ENCODE measurements at regions not wholly inside any gene's neighbourhood (a gene's known extent, or its start where the extent isn't known, plus 50 kb on each side); places are given as distances from the start of the nearest gene placed in this dataset.

DNA sequence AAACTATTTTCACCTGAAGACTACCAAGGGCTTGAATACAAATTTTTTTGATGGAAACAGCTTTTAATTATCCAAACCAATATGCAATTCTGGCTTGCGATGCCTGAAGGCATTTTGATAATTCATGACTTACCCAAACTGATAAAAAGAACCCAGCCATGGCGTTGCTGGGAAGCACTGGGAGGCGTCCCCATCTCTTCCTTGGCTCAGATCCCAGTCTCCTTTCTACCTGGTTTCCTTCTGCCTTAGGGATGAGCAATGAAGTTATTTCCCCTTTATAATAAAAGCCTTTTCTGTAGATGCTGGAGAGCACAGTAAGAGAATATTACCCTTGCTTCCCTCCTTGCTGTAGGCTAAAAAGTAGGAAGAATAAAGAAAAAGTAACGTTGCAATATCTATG lies 129.1 kb upstream of the ANK3 start:
- ATAC-seq, result no peak
- DNase-seq, result no peak

DNA sequence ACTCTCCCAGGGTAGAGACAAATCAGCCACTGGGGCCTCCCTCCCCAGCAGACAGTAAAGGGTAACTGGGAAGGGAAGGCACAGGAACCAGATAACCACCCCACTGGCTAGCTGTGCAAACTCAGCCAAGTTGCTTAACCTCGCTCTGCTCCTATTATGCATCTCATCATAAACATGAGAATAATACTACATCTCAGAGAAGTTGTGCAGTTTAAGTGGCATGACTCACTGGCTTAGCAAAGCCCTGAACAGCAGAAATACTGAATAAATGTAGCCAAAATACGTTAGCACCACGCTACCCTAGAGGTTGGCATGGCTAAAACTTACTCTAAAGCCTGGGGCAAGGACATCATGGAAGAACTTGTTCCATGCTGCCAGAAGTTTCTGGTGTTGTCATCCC lies 128.1 kb upstream of the ANK3 start:
- DNase-seq, result no peak
- no peak for ATAC-seq

- DNase-seq, result no peak
- no peak for ATAC-seq
Observed at GRCh38 chr10:60513281-60513680, 123.6 kb upstream of the ANK3 start.

DNA sequence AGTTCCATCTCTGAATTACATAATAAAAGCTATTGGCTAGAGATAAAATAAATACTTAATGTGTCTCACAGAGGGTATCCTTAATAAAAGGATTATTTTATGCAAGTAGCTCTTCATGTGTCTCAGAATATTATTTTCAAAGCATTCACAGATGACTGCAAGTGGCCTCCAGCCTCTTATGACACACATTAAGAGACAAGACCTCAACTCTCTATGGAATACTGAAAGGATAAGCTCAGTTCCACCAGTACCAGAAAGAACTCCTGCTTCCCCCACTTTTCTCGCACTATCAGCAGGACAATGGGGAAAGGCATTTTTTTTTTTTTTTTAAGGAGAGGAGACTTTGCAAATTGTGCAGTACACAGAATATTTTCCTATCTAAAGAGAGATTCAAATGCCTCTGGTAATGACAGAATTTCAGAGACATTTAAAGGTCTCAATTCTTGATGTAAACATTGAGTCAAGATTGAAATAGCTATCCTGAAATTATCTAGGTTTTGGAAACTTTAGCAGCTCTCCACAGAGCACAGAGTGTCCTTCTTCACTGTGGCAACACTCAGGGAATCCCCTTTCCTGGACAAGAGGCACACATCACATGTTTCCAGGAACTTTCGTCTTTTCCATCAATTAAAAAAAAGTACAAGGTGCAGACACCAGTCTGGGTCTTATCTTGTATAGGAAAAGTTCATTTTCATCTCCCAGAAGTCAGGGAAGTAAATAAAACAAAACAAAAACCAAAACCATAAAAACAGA lies 122.0 kb upstream of the ANK3 start:
- ATAC-seq (no peak), DNase-seq (no peak)

- DNase-seq, result no peak
- no peak for ATAC-seq
Observed at GRCh38 chr10:60508831-60509230, 119.2 kb upstream of the ANK3 start.

- no peak for ATAC-seq
- DNase-seq, result no peak
Observed at GRCh38 chr10:60508037-60508436, 118.4 kb upstream of the ANK3 start.

- ATAC-seq (no peak), DNase-seq (no peak)
Observed at GRCh38 chr10:60502621-60503020, 112.9 kb upstream of the ANK3 start.

DNA sequence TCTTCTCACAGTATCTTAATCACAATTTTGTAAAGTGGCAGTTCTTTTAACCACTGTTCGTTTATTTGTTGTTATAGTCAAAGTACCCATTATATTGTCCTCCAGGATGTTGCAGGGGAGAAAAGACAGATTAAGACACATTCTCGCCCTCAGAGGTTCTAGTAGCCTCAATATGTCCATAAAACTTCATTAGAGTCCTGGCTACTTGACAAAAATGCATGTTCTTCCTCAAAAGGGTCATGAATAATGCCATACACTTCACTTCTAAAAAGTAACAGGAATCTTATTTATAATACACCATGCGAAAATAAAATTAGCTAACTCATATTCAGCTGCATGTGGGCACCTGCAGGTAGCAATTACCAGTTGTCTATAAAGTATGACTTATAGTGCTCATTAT lies 109.3 kb upstream of the ANK3 start:
- ATAC-seq, result no peak
- DNase-seq, result no peak

GRCh38 chr10:60497364-60497763 lies 107.7 kb upstream of the ANK3 start:
- ATAC-seq, result no peak
- DNase-seq, result no peak

GRCh38 chr10:60496181-60496580 lies 106.5 kb upstream of the ANK3 start:
- ATAC-seq (no peak), DNase-seq (no peak)

GRCh38 chr10:60495338-60496055 lies 105.8 kb upstream of the ANK3 start:
- no peak for ATAC-seq
- DNase-seq, result no peak

DNA sequence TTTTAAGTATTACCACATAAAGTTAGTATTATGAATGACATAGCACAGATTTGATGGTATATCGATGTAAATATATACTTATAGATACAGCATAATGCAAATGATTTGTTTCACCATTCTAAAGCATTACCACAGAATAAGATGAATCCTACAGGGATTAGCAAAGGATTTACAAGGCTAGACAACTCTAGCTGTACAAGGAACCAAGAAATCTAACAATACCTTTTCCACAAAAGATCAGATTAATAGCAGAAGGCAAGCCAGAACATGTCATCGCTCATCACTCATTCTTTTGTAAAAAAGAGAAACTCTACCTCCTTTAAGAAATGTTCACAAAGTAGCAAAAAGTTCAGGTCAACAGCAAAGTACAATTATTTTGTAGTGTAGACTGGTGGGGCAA lies 105.1 kb upstream of the ANK3 start:
- ATAC-seq (no peak), DNase-seq (no peak)

- no peak for ATAC-seq
- DNase-seq, result no peak
Observed at GRCh38 chr10:60491162-60491561, 101.5 kb upstream of the ANK3 start.

DNA sequence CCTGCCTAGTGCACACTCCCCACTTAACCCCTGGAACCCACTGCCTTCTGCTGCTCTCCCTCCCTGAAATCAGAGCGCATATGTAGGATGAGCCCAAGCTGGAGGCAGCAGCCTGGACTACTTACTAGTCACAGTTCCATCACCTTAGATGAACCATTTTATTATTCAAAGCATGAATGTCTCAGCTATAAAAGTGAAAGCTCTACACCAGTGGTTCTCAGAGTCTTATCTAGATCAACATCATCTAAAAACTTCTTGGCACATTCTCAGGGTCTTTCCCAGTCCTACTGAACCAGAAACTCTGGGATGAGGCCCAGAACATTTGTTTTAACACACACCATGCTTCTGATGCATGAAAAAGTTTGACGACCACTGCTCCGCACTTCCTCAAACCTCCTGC lies 100.3 kb upstream of the ANK3 start:
- DNase-seq (no peak), ATAC-seq (no peak)

DNA sequence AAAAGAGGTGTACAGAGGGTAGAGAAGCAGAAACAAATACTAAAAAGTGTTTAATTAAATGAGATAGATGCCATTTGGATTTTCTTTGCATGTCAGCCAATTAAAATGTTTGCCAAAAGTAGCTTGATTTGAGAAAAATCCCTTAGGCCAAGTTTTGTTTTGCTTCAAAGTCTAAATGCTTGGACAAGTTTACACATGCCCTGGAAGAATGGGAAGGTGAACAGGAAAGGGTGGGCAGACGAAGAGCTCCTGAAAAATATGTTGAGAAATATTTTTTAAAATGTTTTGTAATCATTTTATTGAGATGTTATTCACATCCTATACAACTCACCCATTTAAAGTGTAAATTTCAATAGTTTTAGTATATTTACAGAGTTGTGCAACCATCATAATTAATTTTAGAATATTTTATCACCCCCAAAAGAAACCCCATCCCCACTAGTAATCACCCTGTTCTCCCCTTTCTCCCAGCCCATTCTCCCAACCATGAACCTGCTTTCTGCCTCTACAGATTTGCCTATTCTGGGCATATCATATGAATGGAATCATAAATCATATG lies 98.5 kb upstream of the ANK3 start:
- DNase-seq, result no peak

DNA sequence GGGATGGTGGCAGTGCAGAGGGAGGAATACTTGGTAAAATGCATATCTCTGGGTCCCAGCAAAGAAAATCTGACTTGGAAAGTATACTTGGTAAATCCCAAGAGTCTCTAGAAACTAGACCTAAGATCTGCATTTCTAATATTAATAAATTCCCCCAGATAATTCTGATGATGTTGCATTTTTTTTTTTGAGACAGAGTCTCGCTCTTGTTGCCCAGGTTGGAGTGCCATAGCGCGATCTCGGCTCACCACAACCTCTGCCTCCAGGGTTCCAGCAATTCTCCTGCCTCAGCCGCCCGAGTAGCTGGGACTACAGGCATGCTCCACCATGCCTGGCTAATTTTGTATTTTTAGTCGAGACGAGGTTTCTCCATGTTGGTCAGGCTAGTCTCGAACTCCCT lies 97.9 kb upstream of the ANK3 start:
- no peak for ATAC-seq
- no peak for DNase-seq

More for the DNA sequence above, 98.5 kb upstream of the ANK3 start:
- ATAC-seq, result no peak

- DNase-seq, result no peak
Observed at GRCh38 chr10:60485025-60485424, 95.3 kb upstream of the ANK3 start.

GRCh38 chr10:60480865-60481563 lies 91.3 kb upstream of the ANK3 start:
- DNase-seq (no peak), ATAC-seq (no peak)

More at GRCh38 chr10:60485025-60485424, 95.3 kb upstream of the ANK3 start:
- ATAC-seq, result no peak

DNA sequence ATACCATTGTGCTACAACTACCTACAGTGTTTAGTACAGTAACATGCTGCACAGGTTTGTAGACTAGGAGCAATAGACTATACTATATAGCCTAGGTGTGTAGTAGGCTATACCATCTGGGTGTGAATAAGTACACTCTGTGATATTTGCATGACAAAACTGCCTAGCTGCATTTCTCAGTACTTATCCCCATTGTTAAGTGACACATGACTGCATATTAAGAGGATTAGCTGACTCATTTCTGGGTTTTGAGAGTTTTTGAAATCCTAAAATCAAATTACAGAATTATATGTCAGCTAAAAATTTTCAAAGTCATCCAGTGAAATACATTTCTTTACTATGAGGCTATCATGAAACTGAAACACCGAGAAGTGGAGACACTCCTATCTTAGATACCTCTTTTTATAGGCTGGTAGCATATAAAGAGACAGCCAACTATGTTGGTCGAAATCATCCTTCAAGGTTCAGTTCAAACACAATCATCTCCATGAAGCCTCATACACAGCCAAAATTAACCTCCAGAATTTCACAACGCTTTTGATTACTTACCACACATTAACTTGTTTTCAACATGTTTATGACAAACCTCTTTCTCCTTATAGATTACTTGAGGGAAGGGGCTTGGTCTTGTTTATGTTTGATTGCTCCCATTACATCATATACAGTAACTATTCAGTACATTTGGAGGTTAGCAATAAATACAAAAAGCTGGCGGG lies 89.8 kb upstream of the ANK3 start:
- ATAC-seq (no peak), DNase-seq (no peak)

DNA sequence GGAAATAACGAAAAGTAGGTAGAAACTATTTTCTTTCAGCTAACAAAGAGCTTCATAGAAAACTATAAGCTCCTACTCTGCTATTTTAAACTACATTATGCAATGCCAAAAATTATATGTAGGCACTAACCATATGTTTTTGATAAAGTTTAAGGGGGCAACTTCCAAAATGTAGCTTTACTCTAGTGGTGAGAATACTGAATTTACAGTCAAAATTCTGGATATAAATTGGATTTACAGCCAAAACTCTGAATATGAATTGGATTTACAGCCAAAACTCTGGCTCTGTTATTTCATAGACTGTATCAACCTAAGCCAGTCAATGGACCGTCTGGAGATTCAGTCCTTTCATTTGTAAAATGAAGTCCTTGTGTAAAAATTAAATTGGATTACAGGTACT lies 86.8 kb upstream of the ANK3 start:
- no peak for DNase-seq
- ATAC-seq, result no peak

DNA sequence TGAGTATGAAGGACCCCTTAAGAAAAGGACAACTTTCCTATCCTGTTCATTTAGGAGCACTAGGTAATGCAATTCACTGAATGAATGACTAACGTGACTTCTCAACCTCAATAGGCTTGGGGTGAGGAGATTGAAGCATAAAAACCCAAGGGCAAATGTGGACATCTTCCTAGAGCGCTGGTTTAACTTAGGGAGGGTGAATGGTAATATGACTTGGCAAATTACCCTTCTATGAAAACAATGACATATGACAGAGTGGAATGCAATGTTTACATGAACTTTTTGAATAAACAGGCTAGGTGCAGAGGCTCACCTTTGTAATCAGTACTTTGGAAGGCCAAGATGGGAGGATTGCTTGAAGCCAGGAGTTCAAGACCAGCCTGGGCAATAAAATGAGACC lies 83.9 kb upstream of the ANK3 start:
- ATAC-seq, result no peak

DNA sequence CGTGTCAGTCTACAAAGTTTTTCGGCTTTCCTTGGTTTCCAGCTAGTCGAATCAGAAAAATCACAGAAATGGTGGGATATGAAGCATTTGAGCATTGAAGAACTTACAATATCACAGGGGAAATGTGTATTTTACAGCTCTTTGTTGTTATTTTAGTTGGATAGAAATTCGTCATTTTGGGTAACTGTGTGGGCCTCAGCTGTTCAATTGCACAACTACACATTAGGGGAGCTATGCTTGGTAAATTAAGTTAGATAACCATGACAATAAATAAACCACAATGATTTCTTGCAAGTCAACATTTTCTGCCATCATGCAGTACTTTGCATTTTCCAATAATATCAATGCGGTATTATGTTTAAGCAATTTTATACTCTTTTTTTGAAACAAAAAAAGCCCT lies 80.4 kb upstream of the ANK3 start:
- DNase-seq, result no peak

More for the DNA sequence above, 83.9 kb upstream of the ANK3 start:
- DNase-seq, result no peak

More for the DNA sequence above, 80.4 kb upstream of the ANK3 start:
- ATAC-seq, result no peak

All from stimulated activated naive CD8-positive, alpha-beta T cell treated with anti-CD3 and anti-CD28 coated beads, Interleukin-15, Interleukin-2, amounts not matched to agents 100 U/mL and 50 U/mL, for 24 hours (primary cell).